HepG2 (cell line): ENCODE measurements at regions not wholly inside any gene's neighbourhood (a gene's known extent, or its start where the extent isn't known, plus 50 kb on each side); places are given as distances from the start of the nearest gene placed in this dataset.

Source experiments
- ATAC-seq: fragments of 200-7000 bp; cut with Tn5 transposase; 3 replicates; pipeline ENCODE4 v1.9.1; 2020; ENCODE audit warnings: mild to moderate bottlenecking, moderate library complexity
- BruUV-seq: library from RNA; stranded (reverse); fragments of 400-500 nt; replicated peaks from 2 replicates; lab custom pipeline; 2021; lab: Mats Ljungman, UMichigan
- CTCF ChIA-PET: fragments of 300-600 bp; formaldehyde crosslinking; extraction: SDS; loops from one replicate; lab custom pipeline; 2021; ENCODE audit warnings: low total read pairs, inconsistent platforms, low intra/inter-chr PET ratio; lab: Yijun Ruan, JAX
- POLR2A ChIA-PET: fragments of 350-600 bp; sonication (Branson Sonifier 250); formaldehyde crosslinking; loops from one replicate; lab custom pipeline; 2020; ENCODE audit warnings: antibody characterized with exemption, inconsistent platforms; lab: Yijun Ruan, JAX
- DNase-seq: peaks from one replicate; pipeline ENCODE4 v3.0.0-alpha.2; 2015; ENCODE audit warnings: low spot score
- FAIRE-seq: peaks from 3 replicates; lab custom pipeline; 2011; peaks lifted over from hg19 to GRCh38; lab: Jason Lieb, UNC
- H2AFZ ChIP-seq: one replicate; pipeline ENCODE4 v1.6.1; 2011; ENCODE audit warnings: low read length, inconsistent platforms
- H3K27ac ChIP-seq: fragments of 300-600 bp; 3 replicates; pipeline ENCODE4 v1.8.0; 2011; ENCODE audit warnings: mixed run types, mild to moderate bottlenecking, mixed read lengths, low read length, inconsistent platforms; ENCODE audit not compliant: insufficient read depth; ENCODE audit errors: extremely low read length
- H3K27me3 ChIP-seq, 2 experiments: fragments of 200-600 bp in 1 of 2; 2 replicates in 1 of 2; 3 replicates in 1 of 2; pipeline versions ENCODE4 v1.6.0 to v1.8.0; 2011; ENCODE audit warnings: low read length in 2 of 2, mild to moderate bottlenecking in 2 of 2, moderate library complexity in 2 of 2, inconsistent platforms in 1 of 2; ENCODE audit not compliant: insufficient read depth in 2 of 2, control insufficient read depth in 1 of 2
- H3K36me3 ChIP-seq, 2 experiments: fragments of 200-600 bp in 1 of 2; replicated peaks in 1 of 2; 2 replicates in 1 of 2; 3 replicates in 1 of 2; pipeline versions ENCODE4 v1.5.1 to v1.8.0; 2011; ENCODE audit warnings: low read length in 2 of 2, inconsistent platforms in 1 of 2; ENCODE audit not compliant: insufficient read depth in 2 of 2, control insufficient read depth in 1 of 2
- H3K4me1 ChIP-seq: 2 replicates; pipeline ENCODE4 v1.5.1; 2012; ENCODE audit warnings: low read length, inconsistent platforms; ENCODE audit not compliant: insufficient read depth
- H3K4me2 ChIP-seq: 2 replicates; pipeline ENCODE4 v1.6.0; 2011; ENCODE audit warnings: low read depth, low read length, inconsistent platforms
- H3K4me3 ChIP-seq, 3 experiments: fragments of 200-600 bp in 1 of 3; sonication (generic), shearing (Covaris generic) in 1 of 3; replicated peaks in 1 of 3; 2 replicates each; pipeline ENCODE4 v1.5.1; 2011 to 2016; ENCODE audit warnings: low read length in 3 of 3, inconsistent platforms in 2 of 3, low read depth in 2 of 3, mild to moderate bottlenecking in 2 of 3, control low read depth in 1 of 3, mixed read lengths in 1 of 3; ENCODE audit not compliant: insufficient read depth in 1 of 3
- H3K79me2 ChIP-seq: one replicate; pipeline ENCODE4 v1.6.1; 2011; ENCODE audit warnings: low read length, inconsistent platforms; ENCODE audit not compliant: insufficient read depth
- H3K9ac ChIP-seq: 2 replicates; pipeline ENCODE4 v1.6.0; 2011; ENCODE audit warnings: mild to moderate bottlenecking, low read depth, low read length, inconsistent platforms; ENCODE audit not compliant: insufficient read depth
- H3K9me3 ChIP-seq: 2 replicates; pipeline ENCODE4 v1.5.1; 2012; ENCODE audit warnings: mild to moderate bottlenecking, low read length
- H4K20me1 ChIP-seq: 2 replicates; pipeline ENCODE4 v1.6.0; 2011; ENCODE audit warnings: inconsistent platforms, mild to moderate bottlenecking, low read length, moderate library complexity; ENCODE audit not compliant: insufficient read depth
- KLF9 ChIP-seq: IDR thresholded peaks from 2 replicates; pipeline ENCODE4 v1.6.1; 2016; ENCODE audit warnings: low read depth
- MAFF ChIP-seq: IDR thresholded peaks from 2 replicates; pipeline ENCODE4 v1.6.1; 2011; ENCODE audit warnings: low read depth, low read length, improper control_type of control experiment
- MAFK ChIP-seq, 2 experiments: IDR thresholded peaks in 1 of 2; conservative IDR thresholded peaks in 1 of 2; 2 replicates each; pipeline ENCODE4 v1.6.1; 2011; ENCODE audit warnings: improper control_type of control experiment in 2 of 2, low read length in 2 of 2
- MATR3 ChIP-seq: sonication (generic); formaldehyde crosslinking; IDR thresholded peaks from 2 replicates; pipeline ENCODE4 v1.4.0; 2020; ENCODE audit warnings: missing genetic modification reagents
- SMC3 ChIP-seq: IDR thresholded peaks from 2 replicates; pipeline ENCODE4 v1.6.1; 2011; ENCODE audit warnings: low read length, improper control_type of control experiment
- ZNF83 ChIP-seq: sonication (generic); formaldehyde crosslinking; IDR thresholded peaks from 2 replicates; pipeline ENCODE4 v1.4.0; 2020; ENCODE audit warnings: missing genetic modification reagents, mild to moderate bottlenecking, borderline replicate concordance
- WGBS: methylation state at CpG from one replicate; pipeline ENCODE4 v1.1.6; 2017; ENCODE audit warnings: low lambda C conversion rate; 5-methylcytosine and 5-hydroxymethylcytosine counted together
- in situ Hi-C: cut with HindIII; loops from 2 replicates; pipeline ENCODE4 v1.10.0; 2017; ENCODE audit warnings: low pct_unique_long_range_greater_than_20kb; ENCODE audit not compliant: extremely low pct_ligation_motif_present
- intact Hi-C: fragments of 100-400 bp; cut with micrococcal nuclease; formaldehyde crosslinking; loops from one replicate; pipeline ENCODE4 v1.10.0; 2022; ENCODE audit not compliant: unreplicated experiment
- TF ChIP-seq, protein P1 (sequence below): sonication (generic); formaldehyde crosslinking; IDR thresholded peaks from 2 replicates; pipeline ENCODE4 v1.8.1; 2023; ENCODE audit warnings: mild to moderate bottlenecking, moderate library complexity, missing genetic modification reagents
- TF ChIP-seq, protein P2 (sequence below): sonication (generic); formaldehyde crosslinking; IDR thresholded peaks from 2 replicates; pipeline ENCODE4 v1.8.0; 2022; ENCODE audit warnings: mild to moderate bottlenecking, missing genetic modification reagents, moderate library complexity

DNA sequence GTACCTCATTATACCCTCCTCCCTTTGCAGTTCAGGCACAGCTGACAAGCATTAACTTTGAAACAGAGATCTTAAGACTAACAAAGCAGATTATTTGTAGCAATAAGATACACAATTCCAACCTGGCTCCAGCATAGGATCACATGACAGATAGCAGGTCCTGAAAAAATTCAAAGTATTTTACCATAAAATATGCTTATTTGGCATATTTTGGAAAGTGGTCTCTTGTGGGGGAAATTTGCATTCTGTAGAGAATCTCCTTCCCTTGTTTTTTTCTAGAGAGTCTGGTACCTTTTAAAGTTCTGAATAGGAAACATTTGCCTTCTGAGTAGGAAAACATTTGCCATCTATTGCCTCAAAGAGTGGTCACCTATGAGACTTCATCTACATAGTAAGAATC is 212.8 kb upstream of the SH3BP4 start:
- no peaks in the 10 kb centered on the region for H3K36me3 ChIP-seq
- H3K27ac ChIP-seq, result no peak overlapping the region
- no peaks in the 10 kb centered on the region for H3K27me3 ChIP-seq
- H3K79me2 ChIP-seq, result no peaks in the 10 kb centered on the region
- ATAC-seq (no peak), DNase-seq (no peak), FAIRE-seq (no peak)
- CTCF ChIA-PET, result no interaction called here
- H3K4me2 ChIP-seq, result no peak overlapping the region
- H3K9me3 ChIP-seq, result peaks cover 15% of the 10 kb centered on the region
- POLR2A ChIA-PET, result no interaction called here
- peak; percentile 97 to 98 for TF ChIP-seq MAFK (conservative IDR thresholded peaks at IDR 0.05 in 1 of 2, IDR thresholded peaks at IDR 0.05 in 1 of 2; ENCODE audit: low read length in 2 of 2)
- TF ChIP-seq ZNF83, result no peak
- peak; percentile 96 for TF ChIP-seq MAFF
- H2AFZ ChIP-seq, result no peak overlapping the region
- intact Hi-C loops, result no loop called here
- H3K9ac ChIP-seq, result no peak overlapping the region
- in situ Hi-C loops, result no loop called here
- no peak overlapping the region for H3K4me3 ChIP-seq
- peaks cover 31% of the 10 kb centered on the region for H3K4me1 ChIP-seq
- no peaks in the 10 kb centered on the region for H4K20me1 ChIP-seq
- BruUV-seq, result no TSS peak

DNA sequence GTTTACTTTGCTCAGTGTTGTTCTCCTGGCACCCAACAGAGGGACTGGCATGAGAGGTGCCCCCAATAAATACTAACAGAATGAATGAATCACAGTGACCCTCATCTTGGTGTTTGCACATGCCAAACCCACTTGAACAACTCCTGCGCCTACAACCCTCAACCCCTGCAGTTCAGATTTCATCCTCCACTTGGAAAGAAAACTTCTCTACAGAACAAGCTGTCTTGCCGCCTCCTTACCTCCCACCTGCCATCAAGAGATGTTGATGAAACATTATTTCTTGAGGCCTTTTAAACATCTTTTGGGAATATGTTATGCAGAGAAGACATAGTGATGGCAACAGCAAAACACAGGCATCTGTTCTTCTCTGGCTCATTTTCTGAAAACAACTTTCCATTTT is 216.0 kb upstream of the SH3BP4 start:
- no peak for DNase-seq
- no peak for FAIRE-seq
- Histone ChIP-seq H3K79me2 (no peaks in the 10 kb centered on the region), H4K20me1 (no peaks in the 10 kb centered on the region), H3K27me3 (no peaks in the 10 kb centered on the region), H3K9ac (no peak overlapping the region), H3K27ac (no peak overlapping the region), H3K4me3 (no peak overlapping the region), H2AFZ (no peak overlapping the region), H3K4me1 (peaks cover 50% of the 10 kb centered on the region), H3K4me2 (no peak overlapping the region), H3K9me3 (peaks cover 7% of the 10 kb centered on the region), H3K36me3 (no peaks in the 10 kb centered on the region)
- TF ChIP-seq MATR3 (CRISPR knock-in tag) (no peak), KLF9 (CRISPR knock-in tag) (no peak), SMC3 (no peak)
- TF ChIP-seq, protein P1, sequence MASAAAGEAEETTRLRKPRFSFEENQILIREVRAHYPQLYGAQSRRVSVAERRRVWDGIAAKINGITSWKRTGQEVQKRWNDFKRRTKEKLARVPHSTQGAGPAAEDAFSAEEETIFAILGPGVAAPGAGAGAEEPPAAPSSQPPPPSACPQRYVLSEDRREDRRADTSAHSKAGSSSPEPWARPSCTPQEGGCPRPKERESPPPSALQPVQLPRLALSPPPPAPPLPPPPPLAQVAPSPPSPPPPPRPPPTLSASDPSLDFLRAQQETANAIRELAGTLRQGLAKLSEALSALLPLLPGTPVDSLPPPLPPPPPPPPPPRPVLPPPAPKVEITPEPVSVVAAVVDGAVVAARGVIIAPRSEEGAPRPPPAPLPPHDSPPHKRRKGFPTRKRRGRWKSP (CRISPR knock-in tag), result no peak
- TF ChIP-seq, protein P2, sequence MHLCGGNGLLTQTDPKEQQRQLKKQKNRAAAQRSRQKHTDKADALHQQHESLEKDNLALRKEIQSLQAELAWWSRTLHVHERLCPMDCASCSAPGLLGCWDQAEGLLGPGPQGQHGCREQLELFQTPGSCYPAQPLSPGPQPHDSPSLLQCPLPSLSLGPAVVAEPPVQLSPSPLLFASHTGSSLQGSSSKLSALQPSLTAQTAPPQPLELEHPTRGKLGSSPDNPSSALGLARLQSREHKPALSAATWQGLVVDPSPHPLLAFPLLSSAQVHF (CRISPR knock-in tag), result no peak
- intact Hi-C loops (no loop called here), in situ Hi-C loops (no loop called here)
- CTCF ChIA-PET, result no interaction called here
- BruUV-seq, result no TSS peak
- WGBS, result 92% methylated on average over 2 of the region's 2 CpGs
- ATAC-seq, result no peak
- POLR2A ChIA-PET, result interaction anchor here (1.4 kb wide), 1 partner anchor 41 kb away, joined by 3 read pairs; no protein-coding TSS in a partner anchor
